GM19324 (cell line): ENCODE measurements at regions not wholly inside any gene's neighbourhood (a gene's known extent, or its start where the extent isn't known, plus 50 kb on each side); places are given as distances from the start of the nearest gene placed in this dataset.

Source experiments
- ATAC-seq: cut with Tn5 transposase; IDR thresholded peaks from one replicate; pipeline ENCODE4 v1.9.1; 2021; ENCODE audit warnings: mild to moderate bottlenecking, moderate library complexity; ENCODE audit not compliant: unreplicated experiment, low FRiP score

DNA sequence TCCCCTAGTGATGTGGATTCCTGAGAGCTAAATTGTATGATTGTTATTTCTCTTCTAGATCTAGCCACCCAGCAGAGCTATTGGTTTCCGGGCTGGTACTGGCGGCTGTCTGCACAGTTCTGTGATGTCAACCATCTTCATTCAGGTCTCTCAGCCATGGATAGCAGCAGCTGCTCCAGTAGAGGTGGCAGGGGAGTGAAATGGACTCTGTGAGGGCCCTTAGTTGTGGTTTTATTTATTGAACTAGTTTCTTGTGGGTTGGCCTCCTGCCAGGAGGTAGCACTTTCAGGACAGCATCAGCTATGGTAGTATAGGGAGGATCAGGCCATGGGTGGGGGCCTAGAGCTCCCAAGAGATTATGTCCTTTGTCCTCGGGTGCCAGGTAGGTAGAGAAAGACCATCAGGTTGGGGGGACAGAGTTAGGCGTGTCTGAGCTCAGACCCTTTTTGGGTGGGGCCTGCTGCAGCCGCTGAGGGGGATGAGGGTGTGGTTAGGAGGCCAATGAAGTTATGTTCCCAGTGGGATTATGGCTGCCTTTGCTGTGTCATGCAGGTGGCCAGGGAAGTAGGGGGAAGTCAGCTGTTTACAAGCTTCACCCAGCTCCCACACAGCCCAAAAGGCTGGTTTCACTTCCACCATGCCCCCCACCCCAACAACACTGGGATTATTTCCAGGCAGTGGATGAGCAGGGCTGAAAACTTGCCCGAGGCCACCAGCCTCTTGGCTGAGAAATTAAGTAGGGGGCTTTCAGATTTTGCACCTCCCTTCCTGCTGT lies 55.1 kb upstream of the RGS4 start:
- no peak for ATAC-seq

DNA sequence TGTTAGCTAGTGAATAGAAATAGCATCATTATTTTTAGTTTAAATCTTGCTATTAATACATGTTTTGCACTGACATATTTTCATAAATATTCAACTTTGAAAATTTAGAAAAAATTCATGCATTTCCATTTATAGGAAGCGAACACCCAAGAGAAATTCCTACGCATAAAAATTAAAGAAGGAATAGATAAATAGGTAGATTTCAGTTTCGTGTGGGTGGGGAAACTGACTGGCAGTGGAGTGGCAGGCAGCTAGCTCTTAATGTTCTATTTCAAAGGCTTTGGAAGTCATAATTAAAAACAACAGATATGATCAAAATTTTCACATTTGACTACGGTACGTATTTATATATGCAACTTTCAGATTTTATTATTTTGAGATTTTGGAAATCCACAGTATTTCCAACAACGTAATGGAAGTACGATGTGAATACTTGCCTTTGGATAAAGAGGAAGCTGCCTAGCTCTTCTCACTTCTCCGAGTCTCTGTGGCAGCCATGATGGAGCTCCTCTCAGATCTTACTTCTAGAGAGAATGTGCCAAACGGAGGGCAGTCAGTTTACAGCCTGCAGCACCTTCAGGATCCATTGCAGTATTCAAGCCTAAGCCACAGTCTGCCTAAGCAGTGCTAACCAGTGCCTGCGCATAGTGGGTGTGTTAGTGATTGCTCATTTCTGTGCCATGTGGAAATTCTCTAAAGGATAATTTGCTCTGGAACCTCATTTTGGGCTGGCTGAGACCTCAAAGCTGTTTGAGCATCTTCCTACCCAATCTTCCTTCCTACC lies 62.9 kb upstream of the RGS4 start:
- no peak for ATAC-seq

- no peak for ATAC-seq
These were observed 71.5 kb upstream of the RGS4 start for GRCh38 chr1:162997499-162998285.

GRCh38 chr1:162996261-162996660 lies 72.9 kb upstream of the RGS4 start:
- ATAC-seq = no peak

GRCh38 chr1:162994921-162995320 lies 74.2 kb upstream of the RGS4 start:
- no peak for ATAC-seq

DNA sequence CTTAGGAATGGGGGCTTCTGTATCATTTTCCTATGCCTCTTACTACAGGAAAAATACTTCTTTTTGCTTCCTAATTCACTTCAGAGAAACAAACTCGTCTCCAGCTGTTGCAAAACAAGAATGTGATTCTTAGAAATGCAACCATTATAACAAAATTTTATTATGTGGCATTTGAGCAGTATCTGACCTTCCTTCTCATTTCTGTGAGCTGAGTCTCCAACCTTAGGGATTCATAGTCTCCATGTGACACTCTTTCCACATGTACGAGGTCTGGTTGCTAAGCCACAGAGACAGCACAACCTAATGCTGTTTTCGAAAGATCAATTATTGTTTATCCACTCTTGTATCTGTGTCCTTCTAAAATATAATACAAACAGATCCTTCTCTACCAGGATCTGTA lies 75.3 kb upstream of the RGS4 start:
- ATAC-seq = no peak

GRCh38 chr1:162992945-162993344 lies 76.2 kb upstream of the RGS4 start:
- ATAC-seq = no peak

DNA sequence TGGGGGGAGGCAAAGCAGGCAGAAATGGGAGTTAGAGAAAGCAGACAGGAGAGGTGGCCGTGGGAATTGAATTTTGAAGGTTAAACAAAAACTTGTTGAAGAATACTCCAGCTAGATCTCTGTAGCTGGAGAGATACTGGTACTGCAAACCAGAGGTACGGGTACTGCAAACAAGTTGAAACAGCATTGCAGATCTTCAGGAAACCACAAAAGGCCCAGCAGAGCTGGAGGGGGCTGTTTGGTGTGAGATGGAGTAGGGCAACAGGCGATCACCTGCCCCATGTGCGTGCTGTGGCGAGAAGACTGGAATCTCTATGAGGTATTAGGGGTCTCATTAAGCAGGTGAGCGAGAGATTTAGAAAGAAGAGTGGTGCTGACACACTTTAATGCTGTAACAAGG lies 77.7 kb upstream of the RGS4 start:
- ATAC-seq = no peak

DNA sequence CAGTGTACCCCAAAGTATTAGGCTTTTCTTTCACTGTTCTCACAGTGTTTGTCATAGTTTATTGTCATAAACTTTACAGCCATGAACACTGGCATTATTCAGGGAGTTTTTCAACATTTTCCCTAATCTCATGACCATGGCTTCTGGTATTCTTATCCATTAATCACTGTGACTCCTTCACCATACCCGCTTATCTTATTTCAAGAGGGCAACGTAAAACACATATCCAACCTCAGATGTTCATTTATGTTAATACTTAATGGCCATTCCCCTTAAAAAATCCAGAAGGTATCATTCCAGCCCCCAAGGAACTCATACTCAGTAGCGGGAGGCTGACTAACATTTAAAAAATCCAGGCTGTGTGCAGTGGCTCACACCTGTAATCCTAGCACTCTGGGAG lies 78.5 kb upstream of the RGS4 start:
- ATAC-seq = no peak

DNA sequence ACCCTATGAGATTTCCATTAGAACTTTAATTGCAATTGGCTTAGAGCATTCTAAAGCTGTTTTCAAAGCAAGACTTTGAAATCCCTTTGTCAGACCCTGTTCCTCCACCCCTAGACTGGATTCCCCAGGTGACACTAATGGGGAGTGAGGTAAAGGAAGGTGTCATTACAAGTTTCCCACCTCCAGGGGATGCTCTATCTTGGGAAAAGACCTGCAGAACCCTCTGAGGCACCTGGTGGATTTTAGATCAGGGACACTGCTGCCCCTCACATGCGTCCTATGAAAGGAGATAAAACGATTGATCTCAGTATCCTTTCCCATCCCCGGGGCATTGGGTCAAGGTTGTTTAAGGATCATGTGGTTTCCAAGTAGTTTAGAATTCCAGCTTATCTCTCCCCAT lies 80.3 kb upstream of the RGS4 start:
- no peak for ATAC-seq

DNA sequence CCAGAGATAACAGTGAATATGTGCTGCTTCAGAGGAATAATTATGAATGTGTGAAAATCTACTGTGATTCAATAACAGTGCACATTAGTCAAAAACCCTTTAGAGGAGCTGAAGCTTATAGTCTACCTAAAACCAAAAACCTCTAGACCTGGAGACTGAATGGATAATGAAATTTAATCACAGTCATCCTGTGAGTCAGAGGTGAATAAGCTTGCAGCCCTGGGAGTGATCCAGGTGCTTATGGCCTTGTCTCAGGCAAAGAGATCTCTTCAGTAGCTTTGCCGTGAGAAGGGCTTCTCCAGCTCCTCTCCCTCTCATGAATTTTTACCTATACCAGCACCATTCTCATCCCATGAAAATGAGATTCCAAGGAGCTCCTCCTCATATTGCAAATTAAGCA lies 81.3 kb upstream of the RGS4 start:
- ATAC-seq = no peak

DNA sequence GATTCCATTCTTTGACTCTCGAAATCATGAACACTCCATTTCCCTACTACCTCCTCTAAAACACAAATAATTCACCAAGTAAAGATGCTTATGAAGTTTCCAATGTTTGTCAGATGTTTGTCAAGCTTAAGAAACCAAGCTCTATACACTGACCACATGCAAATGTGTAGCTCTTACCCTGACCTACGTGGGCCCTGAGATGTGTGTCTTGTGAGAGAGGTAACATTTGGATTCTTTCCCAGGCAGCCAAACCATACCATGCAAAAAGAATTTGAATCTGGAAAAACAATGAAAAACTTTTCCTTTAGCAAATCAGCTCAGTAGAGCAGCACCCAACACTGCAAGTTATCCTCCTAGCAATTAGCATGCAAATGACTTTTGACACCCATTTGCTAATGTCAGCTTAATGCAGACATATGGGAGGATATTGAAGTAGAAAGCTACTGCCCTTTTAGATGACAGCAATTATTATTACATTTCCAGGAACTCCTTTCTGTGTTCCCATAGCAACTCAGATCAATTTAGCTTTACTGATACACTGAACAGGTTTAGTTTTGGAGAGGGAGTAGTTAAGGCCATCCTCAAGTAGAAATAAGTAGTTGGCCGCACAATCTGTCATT lies 83.2 kb upstream of the RGS4 start:
- no peak for ATAC-seq

GRCh38 chr1:162984699-162985098 lies 84.5 kb upstream of the RGS4 start:
- no peak for ATAC-seq

DNA sequence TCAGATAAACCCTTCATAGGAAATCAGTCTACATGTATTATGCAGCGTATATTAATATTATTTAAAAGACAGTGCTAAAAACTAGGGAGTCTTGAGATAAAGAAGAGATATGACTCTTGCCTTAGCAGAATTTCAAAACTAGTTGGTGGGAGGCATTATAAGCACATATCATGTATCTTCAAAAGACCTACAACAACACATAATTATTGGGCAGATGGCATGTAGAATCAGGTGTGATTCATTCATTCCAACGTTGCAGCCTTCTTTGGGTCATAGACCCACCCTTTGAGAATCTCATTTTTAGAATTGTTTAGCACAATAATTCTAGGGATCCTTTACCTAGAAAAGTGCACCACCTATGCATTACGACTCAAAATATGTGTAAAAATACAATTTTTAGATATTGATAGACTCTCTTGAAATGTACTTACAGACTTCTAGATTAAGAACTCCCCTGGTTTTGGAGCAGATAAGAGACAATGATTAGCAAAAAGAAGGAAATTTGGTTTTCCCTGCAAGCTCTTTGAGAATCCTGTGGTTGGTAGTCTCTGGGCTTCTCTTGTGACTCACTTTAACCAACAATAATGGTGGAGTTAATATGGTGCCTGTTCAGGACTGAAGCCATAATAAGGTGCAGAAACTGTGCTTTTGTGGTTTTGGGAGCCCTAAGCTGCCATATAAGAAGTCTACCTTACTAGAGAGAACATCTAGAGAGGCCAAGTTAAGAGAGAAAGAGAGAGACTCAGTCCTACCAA lies 85.3 kb upstream of the RGS4 start:
- ATAC-seq = no peak

DNA sequence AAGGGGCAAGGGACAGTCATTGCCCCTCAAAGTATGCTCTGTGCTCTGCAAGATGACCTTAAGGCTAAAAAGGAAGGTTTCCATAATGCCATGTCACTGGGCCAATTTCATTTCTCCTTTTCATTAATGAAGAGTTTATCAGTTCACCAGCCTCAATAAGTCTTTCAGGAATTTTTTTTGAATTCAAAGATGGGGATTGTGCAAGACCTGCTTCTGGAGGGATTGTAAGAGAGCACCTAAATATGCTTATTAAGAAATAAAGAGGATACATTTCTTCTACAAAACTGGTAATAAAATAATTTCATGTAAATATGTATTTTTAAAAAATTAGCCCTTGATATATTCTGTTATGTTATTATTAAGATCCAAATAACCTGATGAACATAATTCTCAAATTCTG lies 86.8 kb upstream of the RGS4 start:
- ATAC-seq = no peak

- no peak for ATAC-seq
These were observed 91.1 kb upstream of the RGS4 start for GRCh38 chr1:162977944-162978568.

DNA sequence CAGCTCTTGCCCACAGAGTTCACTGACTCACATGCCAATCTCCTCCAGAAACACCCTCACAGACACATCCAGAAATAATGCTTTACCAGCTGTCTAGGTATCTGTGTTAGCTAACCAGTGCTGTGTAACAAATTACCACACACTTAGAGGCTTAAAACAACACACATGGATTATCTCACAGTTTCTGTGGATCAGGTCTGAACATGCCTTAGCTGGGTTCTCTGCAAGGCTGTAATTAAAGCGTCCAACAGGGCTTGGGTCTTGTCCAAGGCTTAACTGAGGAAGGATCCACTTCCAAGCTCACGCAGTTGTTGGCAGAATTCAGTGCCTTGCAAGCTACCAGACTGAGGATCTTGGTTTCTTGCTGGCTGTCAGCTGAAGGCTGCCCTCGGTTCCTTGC lies 92.5 kb upstream of the RGS4 start:
- ATAC-seq = no peak

GRCh38 chr1:162974810-162975209 lies 94.4 kb upstream of the RGS4 start:
- no peak for ATAC-seq

- no peak for ATAC-seq
These were observed 95.8 kb upstream of the RGS4 start for GRCh38 chr1:162973381-162973795.

DNA sequence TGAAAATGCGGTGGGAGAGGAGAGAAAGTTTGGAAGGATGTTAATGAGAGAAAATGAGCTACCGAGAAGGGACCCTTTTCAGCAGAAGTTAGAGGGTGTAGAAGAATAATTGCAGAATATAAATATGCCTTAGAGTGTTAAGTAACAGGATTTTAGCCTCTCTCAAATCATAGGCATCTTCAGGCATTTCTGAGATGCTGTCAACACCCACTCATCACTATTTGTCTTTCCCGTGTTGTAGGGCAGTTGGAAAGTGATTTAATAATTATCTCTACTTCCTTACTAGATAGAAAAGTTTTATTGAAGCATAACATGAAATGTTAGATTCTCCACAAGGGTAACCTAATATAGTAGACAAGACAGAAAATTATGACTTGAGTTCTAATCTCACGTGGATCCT lies 96.4 kb upstream of the RGS4 start:
- no peak for ATAC-seq
